ENCODE measurements at regions not wholly inside any gene's neighbourhood (a gene's known extent, or its start where the extent isn't known, plus 50 kb on each side); places are given as distances from the start of the nearest gene placed in this dataset.

DNA sequence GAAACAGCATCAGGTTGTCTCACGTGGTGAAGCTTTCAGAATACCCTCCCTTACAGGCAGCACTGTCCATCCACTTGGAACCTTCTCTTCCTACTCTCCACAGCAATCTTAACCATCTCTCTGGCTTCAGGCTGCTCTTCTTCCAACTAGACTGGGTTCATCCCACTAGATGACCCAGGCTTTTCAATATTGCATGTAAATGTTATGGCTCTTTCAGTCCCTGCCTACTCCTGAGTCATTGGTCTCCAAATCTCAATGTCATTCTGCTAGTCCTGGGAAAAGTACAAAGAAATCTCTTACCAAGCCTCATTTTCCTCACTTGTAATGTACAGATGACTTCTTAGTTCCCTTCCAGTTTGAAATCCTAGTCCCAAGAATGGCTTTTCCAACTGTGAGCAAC, 109.7 kb upstream of the CTNNB1 start:
- TF ChIP-seq ARNT (IDR thresholded peaks at IDR 0.05) (no peak), FOXM1 (IDR thresholded peaks at IDR 0.05; ENCODE audit: borderline replicate concordance) (no peak), CTBP1 (IDR thresholded peaks at IDR 0.05; ENCODE audit: borderline replicate concordance) (no peak), L3MBTL2 (conservative IDR thresholded peaks at IDR 0.05) (no peak), ZNF384 (IDR thresholded peaks at IDR 0.05) (no peak), BHLHE40 (IDR thresholded peaks at IDR 0.05; ENCODE audit: borderline replicate concordance) (no peak), FOXK2 (IDR thresholded peaks at IDR 0.05) (no peak), SP1 (IDR thresholded peaks at IDR 0.05) (no peak)
